GM18526 (cell line): ENCODE measurements at regions not wholly inside any gene's neighbourhood (a gene's known extent, or its start where the extent isn't known, plus 50 kb on each side); places are given as distances from the start of the nearest gene placed in this dataset.

Source experiments
- POLR2A ChIP-seq: IDR thresholded peaks from 3 replicates; pipeline ENCODE4 v1.6.1; 2011; ENCODE audit not compliant: insufficient read length; ENCODE audit errors: extremely low read depth

GRCh38 chr5:81848362-81848880 is 97.5 kb upstream of the SSBP2 start:
- TF ChIP-seq POLR2A = no peak

DNA sequence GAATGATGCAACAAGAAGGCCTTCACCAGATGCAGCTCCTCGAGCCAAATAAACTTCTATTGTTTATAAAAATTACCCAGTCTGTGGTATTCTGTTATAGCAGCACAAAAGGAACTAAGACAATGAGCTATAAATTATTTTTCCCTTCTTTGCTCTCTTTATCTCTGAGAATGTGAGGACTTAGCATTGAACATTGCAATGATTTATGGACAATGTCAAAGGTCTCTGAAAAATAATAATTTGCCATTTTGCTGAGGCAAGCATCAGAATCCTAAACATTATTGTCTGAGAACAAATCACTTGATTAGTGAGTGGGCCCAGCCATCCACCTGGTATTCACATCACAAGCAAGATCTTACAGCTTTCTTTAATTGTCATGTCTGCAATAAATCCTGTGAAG is 95.4 kb upstream of the SSBP2 start:
- TF ChIP-seq POLR2A = no peak

- TF ChIP-seq POLR2A = no peak
Measured at GRCh38 chr5:81843845-81844244, 92.9 kb upstream of the SSBP2 start.

GRCh38 chr5:81842795-81843398 is 92.0 kb upstream of the SSBP2 start:
- no peak for TF ChIP-seq POLR2A

DNA sequence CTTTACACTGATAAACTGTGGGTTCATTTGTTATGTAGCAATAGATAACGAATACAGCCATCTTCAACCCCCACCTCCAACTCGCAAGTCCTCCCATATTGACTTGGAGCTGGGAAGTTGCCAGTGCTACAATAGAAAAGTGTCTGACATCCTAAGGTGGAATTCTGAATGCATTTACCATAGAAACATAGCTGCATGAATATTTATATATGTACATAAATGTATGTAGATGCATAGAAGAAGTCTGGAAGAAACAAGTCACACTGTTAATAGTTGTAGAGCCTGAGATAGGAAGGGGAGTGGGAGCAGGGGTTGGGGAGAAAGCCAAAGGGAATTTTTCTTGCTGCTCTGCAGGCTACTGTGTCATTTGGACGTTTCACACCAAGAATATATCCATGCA is 88.1 kb upstream of the SSBP2 start:
- TF ChIP-seq POLR2A = no peak

DNA sequence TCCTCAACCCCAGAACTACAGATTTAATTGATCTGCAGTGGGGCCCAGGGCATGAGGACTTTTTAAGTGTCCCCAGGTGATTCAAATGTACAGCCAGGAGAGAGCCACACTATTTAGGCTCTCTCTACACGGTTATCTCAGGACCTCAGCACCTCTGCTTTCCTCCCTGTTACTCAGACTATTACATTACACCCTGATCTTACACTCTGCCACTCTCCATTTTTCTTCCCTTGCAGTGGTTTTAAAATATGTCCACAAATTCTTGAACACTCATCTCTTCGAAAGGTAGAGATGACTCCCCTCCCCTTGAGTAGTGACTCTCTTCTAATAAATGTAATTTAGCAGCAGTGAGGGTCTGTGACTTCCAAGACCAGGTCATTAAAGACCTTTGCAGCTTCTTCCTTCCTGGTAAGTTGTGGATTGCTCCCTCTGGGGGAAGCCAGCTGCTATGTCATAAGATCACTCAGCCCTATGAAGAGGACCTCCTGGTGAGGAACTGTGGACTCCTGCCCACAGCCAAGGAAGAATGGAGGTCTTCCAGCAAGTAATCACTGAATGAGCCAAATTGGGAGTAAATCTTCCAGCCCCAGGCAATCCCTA is 87.5 kb upstream of the SSBP2 start:
- TF ChIP-seq POLR2A = no peak

GRCh38 chr5:81837667-81838306 is 86.9 kb upstream of the SSBP2 start:
- TF ChIP-seq POLR2A = no peak

GRCh38 chr5:81835814-81836367 is 85.0 kb upstream of the SSBP2 start:
- no peak for TF ChIP-seq POLR2A

GRCh38 chr5:81834021-81834660 is 83.2 kb upstream of the SSBP2 start:
- TF ChIP-seq POLR2A = no peak

DNA sequence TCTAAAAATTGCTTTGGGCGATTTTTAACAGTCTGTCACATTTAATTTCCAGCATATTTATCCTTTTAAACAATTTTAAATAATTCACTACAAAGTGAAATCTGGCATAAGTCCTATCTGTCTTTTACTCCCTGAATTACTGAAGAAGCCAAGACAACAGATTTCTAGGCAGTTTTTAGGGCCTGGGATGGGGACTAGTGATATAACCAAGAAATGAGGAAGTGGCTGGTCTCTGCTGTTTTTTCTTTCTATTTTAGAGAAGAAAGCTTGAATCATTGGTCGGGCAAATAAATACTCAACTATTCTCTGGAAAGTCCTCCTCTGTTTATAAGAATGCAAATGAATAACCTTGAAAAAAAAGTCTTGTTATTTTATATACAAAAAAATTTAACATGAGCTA is 79.7 kb upstream of the SSBP2 start:
- TF ChIP-seq POLR2A = no peak

GRCh38 chr5:81829242-81829641 is 78.3 kb upstream of the SSBP2 start:
- no peak for TF ChIP-seq POLR2A

GRCh38 chr5:81827500-81827899 is 76.6 kb upstream of the SSBP2 start:
- TF ChIP-seq POLR2A = no peak

GRCh38 chr5:81826128-81826527 is 75.2 kb upstream of the SSBP2 start:
- no peak for TF ChIP-seq POLR2A

DNA sequence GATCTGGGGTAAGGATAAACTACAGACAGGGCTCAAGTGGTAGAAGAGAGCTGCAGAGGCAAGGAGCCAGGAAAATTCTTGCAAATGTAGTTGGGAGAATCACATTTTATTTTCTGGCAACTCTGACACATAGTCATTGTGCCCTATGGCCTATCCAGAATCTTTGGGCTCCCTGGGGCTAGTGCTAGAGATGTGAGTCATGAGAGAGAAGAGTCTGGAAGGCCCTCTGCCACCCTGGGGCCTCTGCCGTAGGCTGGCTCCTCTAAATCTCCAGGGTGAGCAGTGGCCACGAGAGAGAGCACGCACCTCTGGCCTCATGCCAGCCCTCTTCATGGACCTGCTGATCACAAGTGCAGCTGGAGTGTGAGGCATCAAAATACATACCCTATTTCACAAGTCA is 74.3 kb upstream of the SSBP2 start:
- TF ChIP-seq POLR2A = no peak

GRCh38 chr5:81820863-81821262 is 70.0 kb upstream of the SSBP2 start:
- no peak for TF ChIP-seq POLR2A

DNA sequence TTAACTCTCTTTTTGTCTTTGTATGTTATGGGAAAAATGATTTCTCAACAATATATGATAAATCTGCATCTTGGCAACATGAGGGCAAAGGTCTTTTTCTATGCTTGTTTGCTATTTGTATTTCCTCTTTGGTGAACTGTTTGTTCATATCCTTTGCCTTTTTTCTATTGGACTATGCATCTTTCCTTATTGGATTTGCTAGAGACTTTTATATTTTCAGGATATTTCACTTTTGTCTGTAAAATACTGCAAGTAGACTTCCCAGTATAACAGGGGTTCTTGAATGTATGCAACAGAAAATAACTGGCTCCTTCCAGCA is 69.4 kb upstream of the SSBP2 start:
- no peak for TF ChIP-seq POLR2A
